ENCODE measurements at regions not wholly inside any gene's neighbourhood (a gene's known extent, or its start where the extent isn't known, plus 50 kb on each side); places are given as distances from the start of the nearest gene placed in this dataset.
"Not testable (repeated sequence)": the region's sequence is repeated elsewhere in the genome, so short reads cannot be mapped to it uniquely, and the experiment has no call there.

GRCh38 chr11:67940440-67940839 lies 63.5 kb downstream of the UNC93B1 start:
- intact Hi-C loops (cut with DNase I); DNase-seq (ENCODE audit: low spot score): not testable (repeated sequence)

DNA sequence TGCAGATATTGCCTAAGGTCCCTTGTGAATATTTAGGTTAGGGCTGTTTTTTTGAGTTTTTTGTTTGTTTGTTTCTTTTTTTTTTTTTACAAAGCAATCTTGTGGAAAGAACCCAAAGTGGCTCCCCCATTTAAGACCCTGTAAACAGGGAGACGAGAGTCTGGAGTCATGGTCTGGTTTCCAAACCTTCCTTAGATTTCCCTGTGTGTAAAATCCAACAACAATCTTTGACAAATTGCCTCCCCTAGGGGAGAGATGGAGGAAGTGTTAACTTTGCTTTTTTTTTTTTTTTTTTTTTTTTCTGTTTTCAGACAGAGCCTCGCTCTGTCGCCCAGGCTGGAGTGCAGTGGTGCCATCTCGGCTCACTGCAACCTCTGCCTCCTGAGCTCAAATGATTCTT lies 64.9 kb downstream of the UNC93B1 start:
- DNase-seq (ENCODE audit: low spot score); intact Hi-C loops (cut with DNase I): not testable (repeated sequence)

GRCh38 chr11:67938371-67938770 lies 65.5 kb downstream of the UNC93B1 start:
- intact Hi-C loops (cut with DNase I): not testable (repeated sequence)

DNA sequence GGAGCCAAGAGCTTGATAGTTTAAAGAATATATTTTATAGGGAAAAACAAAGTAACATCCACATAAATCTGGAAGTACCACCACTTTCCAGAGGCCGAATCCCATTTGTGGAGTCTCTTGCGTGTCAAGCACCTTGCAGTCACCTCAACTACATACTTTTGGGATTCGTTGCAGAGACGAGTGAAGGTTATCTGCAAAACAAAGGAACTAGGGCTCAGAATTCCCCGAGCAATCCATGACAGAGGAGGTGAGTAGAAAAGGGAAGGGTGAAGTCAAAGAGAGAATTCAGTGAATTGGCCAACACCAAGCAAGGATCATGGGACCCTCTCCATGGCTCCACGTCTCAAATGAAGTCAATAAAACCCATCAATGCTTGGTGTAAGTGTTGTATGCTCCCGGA lies 80.3 kb downstream of the UNC93B1 start:
- intact Hi-C loops (cut with DNase I); DNase-seq (ENCODE audit: low spot score): not testable (repeated sequence)

More at GRCh38 chr11:67938371-67938770, 65.5 kb downstream of the UNC93B1 start:
- DNase-seq (ENCODE audit: low spot score): not testable (repeated sequence)

DNA sequence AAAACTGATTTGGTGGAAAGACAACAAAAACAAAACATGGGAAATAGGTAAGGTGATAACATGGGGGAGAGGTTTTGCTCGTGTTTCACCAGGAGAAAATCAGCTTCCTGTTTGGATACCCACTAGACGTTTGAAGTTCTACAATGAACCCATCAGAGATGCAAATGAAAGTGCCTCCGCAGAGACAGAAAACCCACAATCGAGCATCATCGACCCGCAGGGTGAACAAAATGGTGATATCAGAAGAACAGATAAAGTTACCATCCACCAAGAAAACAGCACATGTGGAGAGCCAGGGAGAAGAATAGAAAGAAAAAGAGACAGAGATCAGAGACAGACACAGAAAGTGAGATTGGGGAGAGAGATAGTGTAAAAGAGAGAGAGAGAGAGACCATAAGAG lies 83.4 kb downstream of the UNC93B1 start:
- DNase-seq (ENCODE audit: low spot score); intact Hi-C loops (cut with DNase I): not testable (repeated sequence)

DNA sequence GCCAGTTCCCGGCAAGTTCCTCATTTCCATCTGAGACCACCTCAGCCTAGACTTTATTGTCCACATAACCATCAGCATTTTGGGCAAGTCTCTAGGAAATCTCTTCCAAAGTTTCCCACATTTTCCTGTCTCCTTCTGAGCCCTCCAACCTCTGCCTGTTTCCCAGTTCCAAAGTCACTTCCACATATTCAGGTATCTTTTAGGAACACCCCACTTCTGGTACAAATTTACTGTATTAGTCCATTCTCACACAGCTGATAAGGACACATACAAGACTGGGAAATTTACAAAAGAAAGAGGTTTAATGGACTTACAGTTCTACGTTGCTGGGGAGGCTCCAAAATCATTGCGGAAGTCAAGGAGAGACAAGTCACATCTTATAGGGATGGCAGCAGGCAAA lies 91.7 kb downstream of the UNC93B1 start:
- DNase-seq (ENCODE audit: low spot score); intact Hi-C loops (cut with DNase I): not testable (repeated sequence)

DNA sequence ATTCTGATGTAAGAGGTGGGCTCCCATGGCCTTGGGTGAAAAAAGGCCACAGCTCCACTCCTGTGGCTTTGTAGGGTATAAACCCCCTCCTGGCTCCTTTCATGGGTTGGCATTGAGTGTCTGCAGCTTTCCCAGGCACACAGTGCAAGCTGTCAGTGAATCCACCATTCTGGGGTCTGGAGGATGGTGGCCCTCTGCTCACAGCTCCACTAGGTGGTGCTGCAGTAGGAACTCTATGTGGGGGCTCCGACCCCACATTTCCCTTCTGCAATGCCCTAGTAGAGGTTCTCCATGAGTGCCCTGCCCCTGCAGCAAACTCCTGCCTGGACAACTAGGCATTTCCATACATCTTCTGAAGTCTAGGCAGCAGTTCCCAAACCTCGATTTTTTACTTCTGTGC lies 92.7 kb downstream of the UNC93B1 start:
- intact Hi-C loops (cut with DNase I); DNase-seq (ENCODE audit: low spot score): not testable (repeated sequence)

GRCh38 chr11:67910803-67911202 lies 93.1 kb downstream of the UNC93B1 start:
- DNase-seq (ENCODE audit: low spot score); intact Hi-C loops (cut with DNase I): not testable (repeated sequence)

DNA sequence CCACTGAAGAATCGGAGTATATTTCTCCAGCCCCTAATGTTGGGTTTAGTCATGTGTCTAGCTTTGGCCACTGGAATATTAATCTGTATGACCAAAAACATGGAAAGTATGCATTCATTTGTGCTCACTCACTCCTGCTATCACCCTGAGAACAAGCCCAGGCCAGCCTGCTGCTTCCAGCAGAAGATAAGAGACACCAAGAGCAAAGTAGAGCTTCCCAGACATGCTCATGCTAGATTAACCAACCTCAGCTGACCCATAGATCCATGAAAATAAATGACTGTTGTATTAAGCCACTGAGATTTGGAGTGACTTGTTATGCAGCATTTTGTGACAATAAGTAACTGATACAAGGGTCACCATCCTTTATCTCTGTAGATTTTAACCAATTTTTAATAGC lies 96.9 kb downstream of the UNC93B1 start:
- DNase-seq (ENCODE audit: low spot score); intact Hi-C loops (cut with DNase I): not testable (repeated sequence)

DNA sequence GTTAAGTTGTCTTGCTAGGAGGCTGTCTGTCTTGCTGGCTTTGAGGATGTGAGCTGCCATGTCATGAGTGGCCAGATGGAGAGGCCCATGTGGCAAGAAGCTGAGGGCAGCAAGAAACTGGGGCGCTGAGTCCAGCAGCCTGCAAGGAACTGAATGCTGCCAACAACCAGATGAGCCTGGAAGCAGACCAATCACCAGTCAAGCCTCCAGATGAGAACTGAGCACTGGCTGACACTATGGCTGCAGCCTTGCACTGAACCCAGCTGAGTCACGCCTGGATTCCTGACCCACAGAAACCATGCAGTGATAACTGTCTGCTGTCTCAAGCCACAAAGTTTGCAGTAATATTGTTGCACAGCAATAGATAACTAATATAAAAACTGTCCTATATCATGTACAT lies 104.4 kb downstream of the UNC93B1 start:
- intact Hi-C loops (cut with DNase I): not testable (repeated sequence)

GRCh38 chr11:67893487-67893886 lies 110.4 kb downstream of the UNC93B1 start:
- intact Hi-C loops (cut with DNase I): not testable (repeated sequence)

More for the DNA sequence above, 104.4 kb downstream of the UNC93B1 start:
- DNase-seq (ENCODE audit: low spot score): not testable (repeated sequence)

GRCh38 chr11:67889646-67890045 lies 114.3 kb downstream of the UNC93B1 start:
- intact Hi-C loops (cut with DNase I); DNase-seq (ENCODE audit: low spot score): not testable (repeated sequence)

More at GRCh38 chr11:67893487-67893886, 110.4 kb downstream of the UNC93B1 start:
- DNase-seq (ENCODE audit: low spot score): not testable (repeated sequence)

GRCh38 chr11:67888056-67888455 lies 115.8 kb downstream of the UNC93B1 start:
- intact Hi-C loops (cut with DNase I); DNase-seq (ENCODE audit: low spot score): not testable (repeated sequence)

- intact Hi-C loops (cut with DNase I); DNase-seq (ENCODE audit: low spot score): not testable (repeated sequence)
Observed at GRCh38 chr11:67886672-67887071, 117.2 kb downstream of the UNC93B1 start.

- intact Hi-C loops (cut with DNase I); DNase-seq (ENCODE audit: low spot score): not testable (repeated sequence)
Observed at GRCh38 chr11:67886207-67886606, 117.7 kb downstream of the UNC93B1 start.

- intact Hi-C loops (cut with DNase I); DNase-seq (ENCODE audit: low spot score): not testable (repeated sequence)
Observed at GRCh38 chr11:67885574-67885973, 118.3 kb downstream of the UNC93B1 start.

GRCh38 chr11:67884761-67885558 lies 118.9 kb downstream of the UNC93B1 start:
- intact Hi-C loops (cut with DNase I); DNase-seq (ENCODE audit: low spot score): not testable (repeated sequence)

DNA sequence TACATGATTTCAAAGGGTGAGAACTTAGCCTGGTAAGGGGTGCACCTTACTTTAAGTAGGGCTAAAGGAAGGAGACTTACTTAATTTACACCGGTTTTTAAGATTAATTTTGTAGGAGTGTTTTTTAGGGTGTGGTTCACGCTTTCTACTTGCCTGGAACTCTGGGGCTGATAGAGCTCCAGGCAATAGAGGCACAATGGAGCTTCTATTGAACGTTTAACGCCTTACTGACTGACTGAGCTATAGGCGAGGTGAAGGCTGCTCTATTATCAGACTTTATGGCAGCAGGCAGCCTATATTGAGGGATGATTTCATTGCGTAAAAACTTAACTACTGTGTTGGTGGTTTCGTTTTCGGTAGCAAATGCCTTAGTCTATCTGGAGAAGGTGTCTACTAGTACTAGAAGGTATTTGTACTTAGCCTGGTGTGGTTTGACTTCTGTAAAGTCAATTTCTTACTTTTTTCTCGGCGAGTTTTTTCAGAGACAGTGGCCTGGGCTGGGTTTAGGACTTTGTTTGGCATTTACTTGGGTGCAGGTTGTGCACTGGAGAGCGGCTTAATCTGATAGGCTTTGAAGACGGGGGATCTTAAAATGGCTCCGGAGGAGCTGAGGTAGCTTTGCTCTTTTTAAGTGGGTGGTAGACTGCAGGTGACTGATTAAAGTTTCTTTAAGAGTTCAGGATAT lies 119.7 kb downstream of the UNC93B1 start:
- intact Hi-C loops (cut with DNase I); DNase-seq (ENCODE audit: low spot score): not testable (repeated sequence)

- DNase-seq (ENCODE audit: low spot score); intact Hi-C loops (cut with DNase I): not testable (repeated sequence)
Observed at GRCh38 chr11:67882304-67882703, 121.6 kb downstream of the UNC93B1 start.

GRCh38 chr11:67881836-67882235 lies 122.1 kb downstream of the UNC93B1 start:
- DNase-seq (ENCODE audit: low spot score); intact Hi-C loops (cut with DNase I): not testable (repeated sequence)

All from posterior vena cava (tissue), 2 donors.